Suprapubic skin (tissue), 4 donors: ENCODE measurements at regions not wholly inside any gene's neighbourhood (a gene's known extent, or its start where the extent isn't known, plus 50 kb on each side); places are given as distances from the start of the nearest gene placed in this dataset.

Source experiments
- DNase-seq, 2 donors: peaks; one replicate each; pipeline ENCODE4 v3.0.0-alpha.2; 2019; ENCODE audit warnings: low spot score in 2 of 2
- H3K27ac ChIP-seq: fragments of 200-600 bp; sonication (generic); one replicate; pipeline ENCODE4 v1.5.1; 2019
- H3K27me3 ChIP-seq: fragments of 200-600 bp; sonication (generic); one replicate; pipeline ENCODE4 v1.5.1; 2019
- H3K36me3 ChIP-seq: fragments of 200-600 bp; sonication (generic); one replicate; pipeline ENCODE4 v1.5.1; 2019
- H3K4me1 ChIP-seq: fragments of 200-600 bp; sonication (generic); one replicate; pipeline ENCODE4 v1.5.1; 2019
- H3K4me3 ChIP-seq: fragments of 200-600 bp; sonication (generic); one replicate; pipeline ENCODE4 v1.5.1; 2019; ENCODE audit warnings: mild to moderate bottlenecking
- H3K9me3 ChIP-seq: fragments of 200-600 bp; sonication (generic); one replicate; pipeline ENCODE4 v1.5.1; 2019
- CTCF ChIP-seq, 2 donors: fragments of 200-600 bp in 1 of 2; fragments of 450-650 bp in 1 of 2; sonication (generic) in 1 of 2; IDR thresholded peaks; one replicate each; pipeline ENCODE4 v1.5.1; 2016 to 2019; ENCODE audit warnings: antibody characterized with exemption in 2 of 2, mild to moderate bottlenecking in 1 of 2, moderate library complexity in 1 of 2
- EP300 ChIP-seq: sonication (generic); formaldehyde crosslinking; IDR thresholded peaks from one replicate; pipeline ENCODE4 v1.6.1; 2017; ENCODE audit warnings: antibody characterized with exemption
- POLR2A ChIP-seq, 2 donors: fragments of 450-650 bp; IDR thresholded peaks; one replicate each; pipeline ENCODE4 v1.6.1; 2017; ENCODE audit warnings: antibody characterized with exemption in 2 of 2, mild to moderate bottlenecking in 2 of 2, moderate library complexity in 2 of 2
- POLR2AphosphoS5 ChIP-seq, 3 donors: sonication (generic); formaldehyde crosslinking; IDR thresholded peaks; one replicate each; pipeline ENCODE4 v1.6.1; 2017; ENCODE audit warnings: antibody characterized with exemption in 3 of 3
- WGBS: methylation state at CpG from one replicate; pipeline ENCODE4 v1.1.5; 2018; 5-methylcytosine and 5-hydroxymethylcytosine counted together

GRCh38 chr16:9595393-9595792 is 503.9 kb downstream of the HAPSTR1 start:
- 61% methylated on average over 3 of the region's 3 CpGs for WGBS
- H3K9me3 ChIP-seq: no peaks in the 10 kb centered on the region
- no peak for TF ChIP-seq POLR2AphosphoS5 (IDR thresholded peaks at IDR 0.05)
- TF ChIP-seq CTCF (IDR thresholded peaks at IDR 0.05): no peak
- no peak for TF ChIP-seq EP300
- TF ChIP-seq POLR2A (IDR thresholded peaks at IDR 0.05): no peak

GRCh38 chr16:9596788-9597187 is 505.3 kb downstream of the HAPSTR1 start:
- Histone ChIP-seq H3K27ac (no peak overlapping the region), H3K4me3 (no peak overlapping the region), H3K4me1 (no peaks in the 10 kb centered on the region), H3K27me3 (peaks cover 5% of the 10 kb centered on the region), H3K9me3 (no peaks in the 10 kb centered on the region), H3K36me3 (no peaks in the 10 kb centered on the region)
- TF ChIP-seq CTCF (IDR thresholded peaks at IDR 0.05): no peak
- TF ChIP-seq EP300: no peak
- no peak for TF ChIP-seq POLR2AphosphoS5 (IDR thresholded peaks at IDR 0.05)
- no peak for TF ChIP-seq POLR2A (IDR thresholded peaks at IDR 0.05)
- 78% methylated on average over 3 of the region's 4 CpGs for WGBS
- no peak for DNase-seq

More at GRCh38 chr16:9595393-9595792, 503.9 kb downstream of the HAPSTR1 start:
- H3K27me3 ChIP-seq: peaks cover 5% of the 10 kb centered on the region
- no peak overlapping the region for H3K4me3 ChIP-seq
- H3K36me3 ChIP-seq: no peaks in the 10 kb centered on the region
- no peak for DNase-seq
- no peak overlapping the region for H3K27ac ChIP-seq
- no peaks in the 10 kb centered on the region for H3K4me1 ChIP-seq

GRCh38 chr16:9597967-9598730 is 506.7 kb downstream of the HAPSTR1 start:
- 62% methylated on average over 9 of the region's 9 CpGs for WGBS
- TF ChIP-seq EP300 (no peak), POLR2AphosphoS5 (IDR thresholded peaks at IDR 0.05) (no peak), POLR2A (IDR thresholded peaks at IDR 0.05) (no peak), CTCF (IDR thresholded peaks at IDR 0.05) (no peak)
- H3K36me3 ChIP-seq: no peaks in the 10 kb centered on the region
- H3K27ac ChIP-seq: no peak overlapping the region
- no peak overlapping the region for H3K4me3 ChIP-seq
- H3K27me3 ChIP-seq: peaks cover 5% of the 10 kb centered on the region
- no peaks in the 10 kb centered on the region for H3K9me3 ChIP-seq
- no peaks in the 10 kb centered on the region for H3K4me1 ChIP-seq
- no peak for DNase-seq

- no peak overlapping the region for H3K27ac ChIP-seq
- H3K9me3 ChIP-seq: no peaks in the 10 kb centered on the region
- H3K36me3 ChIP-seq: no peaks in the 10 kb centered on the region
- peaks cover 5% of the 10 kb centered on the region for H3K27me3 ChIP-seq
- H3K4me3 ChIP-seq: no peak overlapping the region
- H3K4me1 ChIP-seq: no peaks in the 10 kb centered on the region
- 67% methylated on average over 3 of the region's 3 CpGs for WGBS
- DNase-seq: no peak
- TF ChIP-seq POLR2A (IDR thresholded peaks at IDR 0.05) (no peak), CTCF (IDR thresholded peaks at IDR 0.05) (no peak), EP300 (no peak), POLR2AphosphoS5 (IDR thresholded peaks at IDR 0.05) (no peak)
These were observed 507.3 kb downstream of the HAPSTR1 start for GRCh38 chr16:9598731-9599083.

- Histone ChIP-seq H3K27ac (no peak overlapping the region), H3K27me3 (peaks cover 5% of the 10 kb centered on the region), H3K36me3 (no peaks in the 10 kb centered on the region), H3K9me3 (no peaks in the 10 kb centered on the region), H3K4me3 (no peak overlapping the region), H3K4me1 (no peaks in the 10 kb centered on the region)
- no peak for TF ChIP-seq CTCF (IDR thresholded peaks at IDR 0.05)
- TF ChIP-seq POLR2AphosphoS5 (IDR thresholded peaks at IDR 0.05): no peak
- no peak for TF ChIP-seq EP300
- no peak for TF ChIP-seq POLR2A (IDR thresholded peaks at IDR 0.05)
- WGBS: 90% methylated on average over 8 of the region's 8 CpGs
- DNase-seq: no peak
These were observed 508.1 kb downstream of the HAPSTR1 start for GRCh38 chr16:9599415-9600120.
